Stimulated activated CD4-positive, alpha-beta T cell treated with anti-CD3 and anti-CD28 coated beads, Interleukin-2, amount 100 ng/mL, for 24 hours (primary cell): ENCODE measurements at regions not wholly inside any gene's neighbourhood (a gene's known extent, or its start where the extent isn't known, plus 50 kb on each side); places are given as distances from the start of the nearest gene placed in this dataset.
"Not testable (repeated sequence)": the region's sequence is repeated elsewhere in the genome, so short reads cannot be mapped to it uniquely, and the experiment has no call there.

ENCODE experiments used
- DNase-seq, 2 donors: peaks; one replicate each; pipeline ENCODE4 v3.0.0-alpha.2; 2020

DNA sequence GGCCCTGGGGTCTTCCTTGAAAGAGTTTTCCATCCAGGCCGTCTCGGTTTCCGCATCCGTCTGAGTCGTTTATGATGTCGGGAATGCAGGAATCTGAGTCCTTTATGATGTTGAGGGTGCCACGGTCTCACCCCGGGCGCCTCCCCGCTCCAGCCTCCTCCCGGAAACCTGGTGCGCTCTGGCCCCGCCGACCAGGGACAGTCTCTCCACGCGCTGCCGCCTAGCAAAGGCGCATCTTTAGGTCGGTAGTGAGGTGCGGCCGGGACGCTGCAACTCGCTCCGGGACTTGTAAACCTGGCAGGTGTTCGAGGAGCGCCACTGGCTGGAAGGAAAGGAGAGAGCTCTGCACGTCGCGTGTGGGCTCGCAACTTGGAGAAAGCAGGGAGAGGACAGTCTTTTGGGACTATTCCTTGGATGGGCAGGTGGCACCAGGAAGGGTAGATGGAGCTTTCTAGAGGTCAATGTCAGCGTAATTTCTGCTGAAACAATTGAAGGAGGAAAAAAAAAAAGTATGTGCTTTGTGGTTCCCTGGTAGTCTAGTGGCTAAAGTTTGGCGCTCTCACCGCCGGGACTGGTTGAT, 132.0 kb downstream of the FAM72B start:
- DNase-seq: peak in 1 of 2 donors; percentile 13

- DNase-seq: not testable (repeated sequence)
Measured at GRCh38 chr1:121054928-121055327, 129.2 kb downstream of the FAM72B start.

GRCh38 chr1:121066925-121067324, 117.2 kb downstream of the FAM72B start:
- DNase-seq: not testable (repeated sequence)

- DNase-seq: not testable (repeated sequence)
Measured at GRCh38 chr1:121068738-121069499, 115.2 kb downstream of the FAM72B start.

DNA sequence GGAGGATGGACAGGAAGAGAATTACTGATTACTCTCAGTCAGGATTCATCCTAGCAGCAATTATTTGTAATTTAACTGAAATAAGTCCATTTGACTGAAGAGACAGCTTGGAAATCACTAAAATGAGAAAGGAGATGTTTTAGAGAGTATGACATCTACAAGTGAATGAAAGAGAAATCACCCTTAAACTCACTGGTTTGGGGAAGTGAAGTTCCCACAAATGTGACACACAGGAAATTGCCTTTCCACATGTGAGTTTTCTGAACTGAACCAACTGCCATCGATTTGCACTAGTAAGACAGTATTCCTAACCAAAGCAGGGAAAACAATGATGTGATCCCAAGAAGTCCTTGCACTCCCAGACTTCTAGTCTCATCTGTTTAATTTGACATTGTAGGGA, 110.3 kb downstream of the FAM72B start:
- DNase-seq: not testable (repeated sequence)

DNA sequence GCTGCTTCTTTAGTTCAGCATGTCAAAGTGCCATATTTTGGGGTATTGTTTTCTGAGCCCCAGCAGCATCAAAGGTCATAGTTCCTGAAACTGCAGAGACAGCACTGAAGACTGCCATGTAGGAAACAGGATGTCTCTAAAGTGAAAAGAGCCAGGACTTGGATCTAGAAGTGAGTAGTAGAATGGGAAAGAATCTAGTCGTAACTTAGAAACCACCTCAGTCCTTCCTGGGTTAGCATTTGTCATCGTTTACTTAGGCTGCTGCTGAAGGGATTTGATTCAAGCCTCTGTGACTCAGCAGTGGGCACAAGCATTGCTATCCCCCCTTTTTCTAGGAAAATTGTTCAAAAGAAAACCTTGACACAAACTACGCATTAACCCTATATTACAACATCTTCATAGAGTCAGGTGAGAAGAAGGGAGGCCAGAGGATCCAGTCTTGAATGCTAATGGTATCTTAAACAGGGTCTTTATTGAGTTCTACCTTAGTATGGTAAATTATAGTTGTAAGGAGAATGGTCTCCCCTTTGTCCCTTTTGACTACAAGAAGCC, 108.8 kb downstream of the FAM72B start:
- not testable (repeated sequence) for DNase-seq

DNA sequence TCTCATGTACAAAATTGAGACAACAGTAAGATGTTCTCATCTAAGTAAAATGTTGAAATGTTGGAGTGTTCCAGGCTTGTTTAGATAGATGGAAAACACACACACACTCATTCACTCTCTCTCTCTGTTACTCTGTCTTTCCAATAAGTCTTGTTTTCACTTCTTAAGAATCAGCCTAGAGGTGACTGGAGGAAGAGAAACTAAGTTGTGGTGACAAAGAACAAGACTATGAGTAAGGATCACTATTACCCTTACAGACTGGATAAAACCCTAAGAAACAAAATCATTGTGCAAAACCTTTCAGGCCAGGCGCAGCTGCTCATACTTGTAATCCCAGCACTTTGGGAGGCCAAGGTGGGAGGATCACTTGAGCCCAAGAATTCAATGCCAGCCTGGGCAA, 107.5 kb downstream of the FAM72B start:
- not testable (repeated sequence) for DNase-seq

DNA sequence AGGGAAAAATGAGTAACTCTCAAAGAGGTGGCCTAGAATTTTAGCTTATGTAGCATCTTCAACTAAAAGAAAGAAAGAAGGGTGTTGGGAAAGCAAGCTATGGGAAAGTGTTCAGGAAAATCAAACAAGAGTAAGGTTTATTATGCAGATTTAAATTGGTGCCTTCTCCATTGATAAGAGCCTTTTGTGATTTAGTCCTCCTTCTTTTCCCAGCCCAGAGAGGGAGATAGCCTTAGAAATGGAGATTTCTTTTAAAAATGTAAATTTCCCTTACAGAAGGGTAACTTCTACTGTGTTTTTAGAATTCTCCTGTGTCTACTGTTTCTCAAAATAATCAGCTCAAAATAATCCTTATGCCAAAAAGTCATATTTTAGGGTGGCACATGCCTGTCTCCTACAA, 104.5 kb downstream of the FAM72B start:
- not testable (repeated sequence) for DNase-seq

DNA sequence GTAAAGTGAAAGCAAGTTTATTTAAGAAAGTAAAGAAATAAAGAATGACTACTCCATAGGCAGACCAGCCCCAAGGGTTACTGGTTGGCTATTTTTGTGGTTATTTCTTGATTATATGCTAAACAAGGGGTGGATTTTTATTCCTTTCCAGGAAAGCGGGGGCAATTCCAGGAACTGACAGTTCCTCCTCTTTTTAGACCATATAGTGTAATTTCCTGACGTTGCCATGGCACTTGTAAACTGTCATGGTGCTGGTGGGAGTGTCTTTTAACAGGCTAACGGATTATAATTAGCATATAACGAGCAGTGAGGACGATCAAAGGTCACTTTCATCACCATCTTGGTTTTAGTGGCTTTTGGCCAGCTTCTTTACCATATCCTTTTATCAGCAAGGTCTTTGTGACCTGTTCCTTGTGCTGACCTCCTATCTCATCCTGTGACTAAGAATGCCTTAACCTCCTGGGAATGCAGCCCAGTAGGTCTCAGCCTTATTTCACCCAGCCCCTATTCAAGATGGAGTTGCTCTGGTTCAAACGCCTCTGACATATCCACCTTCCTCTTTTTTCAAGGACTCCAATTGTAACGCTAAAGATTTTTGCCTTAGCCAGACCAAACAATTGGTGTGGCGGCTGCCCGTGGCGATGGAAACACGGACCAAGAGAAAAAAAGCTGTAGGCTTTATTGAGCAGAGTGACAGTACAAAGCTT, 103.8 kb downstream of the FAM72B start:
- DNase-seq: peak in 1 of 2 donors; percentile 18

DNA sequence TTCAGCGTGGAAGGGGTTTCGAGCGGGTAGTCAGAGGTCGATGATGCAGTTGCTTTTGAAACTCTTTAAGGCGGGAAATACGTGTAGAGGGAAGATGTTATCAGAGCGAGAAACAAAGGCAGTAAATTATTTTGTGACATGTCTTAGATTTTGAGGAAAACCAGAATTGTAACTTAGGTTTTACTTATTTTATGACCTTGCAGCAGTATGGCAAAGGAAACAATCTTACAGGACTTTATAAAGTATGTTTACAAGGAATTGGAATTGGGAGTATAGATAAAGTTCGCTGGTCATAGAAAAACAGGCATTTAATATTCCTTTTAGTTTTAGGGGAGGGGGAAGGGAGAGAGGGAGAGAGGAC, 103.3 kb downstream of the FAM72B start:
- DNase-seq: not testable (repeated sequence)

DNA sequence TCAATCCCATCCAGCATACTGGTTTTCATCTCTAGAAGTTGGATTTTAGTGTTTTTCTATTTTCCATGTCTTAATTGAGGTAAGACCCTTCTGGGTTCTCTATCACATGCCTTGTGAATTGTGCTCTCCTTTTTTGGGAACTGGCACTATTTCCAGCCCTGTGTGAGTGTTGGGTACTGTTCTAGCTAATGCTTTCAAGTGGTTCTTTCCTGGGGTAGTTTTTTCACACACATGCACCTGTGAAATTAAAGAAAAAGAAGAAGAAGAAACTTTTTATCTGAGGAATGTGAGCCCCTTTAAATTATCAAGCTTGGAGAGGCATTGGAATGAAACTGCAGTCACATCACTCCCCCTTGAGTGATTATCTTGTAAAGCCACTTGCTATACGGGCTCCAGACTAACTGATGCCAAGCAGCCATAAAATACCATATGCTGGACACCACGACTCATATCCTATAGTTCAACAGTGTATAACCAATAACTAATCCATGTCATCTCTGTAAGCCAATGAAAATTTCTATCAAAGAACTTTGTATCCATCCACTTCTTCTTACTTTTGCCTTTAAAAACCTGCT, 102.4 kb downstream of the FAM72B start:
- DNase-seq: not testable (repeated sequence)

DNA sequence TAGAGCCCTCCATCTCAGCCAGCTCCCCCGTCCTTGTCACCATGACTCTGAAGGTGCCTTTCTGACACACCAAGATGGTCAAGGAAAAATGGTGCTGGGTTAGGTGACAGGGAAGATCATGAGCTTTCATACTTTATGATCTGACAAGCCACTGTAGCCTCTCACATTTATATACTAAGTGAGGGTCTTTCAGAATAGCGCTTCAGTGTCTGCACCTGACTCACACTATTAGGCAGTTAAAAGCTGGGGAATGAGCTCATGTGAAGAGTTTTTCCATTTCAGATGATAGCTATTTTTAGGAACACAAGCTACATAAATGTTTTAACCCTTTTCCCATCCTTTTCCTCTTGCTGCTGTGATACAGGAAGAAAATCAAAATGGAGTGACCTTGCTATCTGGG, 101.1 kb downstream of the FAM72B start:
- DNase-seq: not testable (repeated sequence)

- not testable (repeated sequence) for DNase-seq
Measured at GRCh38 chr1:121086249-121086648, 97.9 kb downstream of the FAM72B start.

DNA sequence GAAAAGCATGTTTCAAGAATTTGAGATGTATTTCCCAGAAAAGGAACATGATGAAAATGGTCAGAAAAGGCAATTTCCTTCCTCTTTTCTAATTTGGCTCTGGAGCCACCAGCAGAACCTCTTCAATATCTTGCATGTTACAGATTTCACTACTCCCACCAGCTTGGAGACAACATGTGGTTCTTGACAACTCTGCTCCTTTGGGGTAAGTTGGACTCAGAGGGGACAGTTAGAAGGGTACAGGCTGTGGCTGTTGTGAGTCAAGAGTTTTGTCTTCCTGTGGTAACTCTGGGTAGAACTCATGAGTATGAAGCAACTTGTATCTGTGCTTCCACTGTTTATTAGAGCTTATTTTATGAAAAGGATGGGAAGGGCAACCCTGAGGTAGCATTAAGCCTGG, 96.9 kb downstream of the FAM72B start:
- not testable (repeated sequence) for DNase-seq

GRCh38 chr1:121088568-121088967, 95.6 kb downstream of the FAM72B start:
- DNase-seq: not testable (repeated sequence)

- DNase-seq: not testable (repeated sequence)
Measured at GRCh38 chr1:121092329-121092968, 91.7 kb downstream of the FAM72B start.

- not testable (repeated sequence) for DNase-seq
Measured at GRCh38 chr1:121095014-121095413, 89.1 kb downstream of the FAM72B start.

DNA sequence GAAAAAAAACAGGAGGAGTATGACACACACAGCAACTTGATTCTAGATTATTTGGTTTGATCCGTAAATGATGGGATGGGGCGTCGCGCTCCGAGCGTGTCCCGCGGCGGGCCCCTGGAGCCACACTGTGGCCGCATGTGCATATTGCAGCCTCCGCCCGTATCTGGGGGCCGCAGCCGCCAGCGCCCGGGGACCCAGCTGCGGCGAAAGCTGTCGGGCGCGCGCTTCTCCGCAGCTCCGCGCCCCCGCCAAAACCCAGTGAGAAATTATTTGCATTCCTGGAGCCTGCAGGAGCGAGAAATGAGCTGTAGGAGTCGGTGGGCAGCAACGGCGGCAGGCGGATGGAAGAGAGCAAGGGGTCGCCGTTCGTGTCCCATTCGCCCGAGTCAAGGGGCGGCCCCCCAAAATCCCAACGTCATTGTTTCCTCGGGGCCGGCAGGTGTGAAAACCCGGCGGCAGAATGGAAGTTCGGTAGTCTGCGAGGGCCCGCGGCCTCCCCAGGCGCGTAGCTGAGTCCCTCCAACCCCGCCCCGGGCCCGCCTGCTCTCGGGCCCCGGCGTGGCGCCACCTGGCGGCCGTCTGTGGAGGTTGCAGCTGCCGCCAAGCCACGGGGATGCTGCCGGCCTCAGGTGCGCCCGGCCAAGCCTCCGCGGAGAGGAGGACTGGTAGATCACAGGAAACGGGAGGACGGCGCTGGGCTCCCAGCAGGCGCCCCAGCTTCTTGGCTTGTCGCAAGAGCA, 86.8 kb downstream of the FAM72B start:
- peak; percentile 86 to 87 for DNase-seq

DNA sequence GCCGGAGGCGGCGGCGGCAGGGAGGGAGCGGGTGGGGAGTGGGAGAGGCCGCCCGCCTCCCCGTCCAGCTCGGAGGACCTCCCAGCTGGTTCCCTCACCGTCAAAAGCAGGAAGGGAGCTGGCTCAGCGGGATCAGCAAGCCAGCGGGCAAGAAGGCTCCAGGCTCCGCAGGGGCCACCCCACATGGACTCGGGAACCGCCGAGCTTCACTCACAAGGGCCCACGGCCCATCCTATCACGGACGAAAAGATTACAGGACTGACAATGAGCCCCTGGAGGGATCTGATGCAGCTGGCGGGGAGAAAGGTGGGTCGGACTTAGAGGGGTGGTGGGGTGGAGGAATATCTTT, 86.3 kb downstream of the FAM72B start:
- not testable (repeated sequence) for DNase-seq

DNA sequence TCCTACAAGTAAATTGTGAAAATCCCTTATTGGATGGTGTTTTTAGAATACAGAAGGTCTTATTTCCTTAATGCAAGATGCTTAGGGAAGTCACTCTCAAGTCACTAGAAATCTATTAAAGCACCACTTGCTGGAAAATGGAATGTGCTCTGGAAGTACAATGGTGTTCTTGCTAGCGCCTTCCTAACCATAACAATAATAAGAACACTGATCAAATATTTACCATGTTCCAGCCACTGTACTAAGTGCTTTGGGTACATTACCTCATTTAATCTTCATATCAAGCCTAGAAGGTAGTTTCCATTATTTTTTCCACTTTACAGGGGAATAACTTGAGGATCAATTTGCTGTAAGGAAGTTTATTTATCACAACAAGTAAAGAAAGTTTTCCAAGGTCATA, 75.1 kb downstream of the FAM72B start:
- not testable (repeated sequence) for DNase-seq

- DNase-seq: not testable (repeated sequence)
Measured at GRCh38 chr1:121116522-121117297, 67.4 kb downstream of the FAM72B start.
